Ascending aorta (tissue), 2 donors: ENCODE measurements at regions not wholly inside any gene's neighbourhood (a gene's known extent, or its start where the extent isn't known, plus 50 kb on each side); places are given as distances from the start of the nearest gene placed in this dataset.
"Not testable (repeated sequence)": the region's sequence is repeated elsewhere in the genome, so short reads cannot be mapped to it uniquely, and the experiment has no call there.

Experiments used
- DNase-seq, 2 donors: peaks; one replicate each; pipeline ENCODE4 v3.0.0-alpha.2; 2019; ENCODE audit warnings: low spot score in 2 of 2
- H3K27ac ChIP-seq, 2 donors: fragments of 200-600 bp; sonication (generic); one replicate each; pipeline ENCODE4 v1.5.1; 2016 to 2017; ENCODE audit warnings: mild to moderate bottlenecking in 1 of 2
- H3K27me3 ChIP-seq: fragments of 200-600 bp; sonication (generic); one replicate; pipeline ENCODE4 v1.5.1; 2017
- H3K36me3 ChIP-seq, 2 donors: fragments of 200-600 bp; sonication (generic); one replicate each; pipeline ENCODE4 v1.5.1; 2016
- H3K4me1 ChIP-seq, 2 donors: fragments of 200-600 bp; sonication (generic); one replicate each; pipeline ENCODE4 v1.5.1; 2016 to 2017; ENCODE audit warnings: mild to moderate bottlenecking in 1 of 2
- H3K4me3 ChIP-seq, 2 donors: fragments of 200-600 bp; sonication (generic); one replicate each; pipeline ENCODE4 v1.5.1; 2016 to 2017; ENCODE audit warnings: mild to moderate bottlenecking in 1 of 2
- H3K9me3 ChIP-seq, 2 donors: fragments of 200-600 bp; sonication (generic); one replicate each; pipeline ENCODE4 v1.5.1; 2016
- intact Hi-C: fragments of 100-400 bp; cut with DNase I; formaldehyde crosslinking; loops from one replicate; pipeline ENCODE4 v1.15.1; 2023
- TF ChIP-seq, protein P1 (sequence below), 3 experiments: fragments of 200-600 bp in 2 of 3; fragments of 450-650 bp in 1 of 3; sonication (generic) in 2 of 3; IDR thresholded peaks; one replicate each; pipeline ENCODE4 v1.5.1; 2016 to 2019; ENCODE audit warnings: antibody characterized with exemption in 3 of 3, mild to moderate bottlenecking in 1 of 3, moderate library complexity in 1 of 3

DNA sequence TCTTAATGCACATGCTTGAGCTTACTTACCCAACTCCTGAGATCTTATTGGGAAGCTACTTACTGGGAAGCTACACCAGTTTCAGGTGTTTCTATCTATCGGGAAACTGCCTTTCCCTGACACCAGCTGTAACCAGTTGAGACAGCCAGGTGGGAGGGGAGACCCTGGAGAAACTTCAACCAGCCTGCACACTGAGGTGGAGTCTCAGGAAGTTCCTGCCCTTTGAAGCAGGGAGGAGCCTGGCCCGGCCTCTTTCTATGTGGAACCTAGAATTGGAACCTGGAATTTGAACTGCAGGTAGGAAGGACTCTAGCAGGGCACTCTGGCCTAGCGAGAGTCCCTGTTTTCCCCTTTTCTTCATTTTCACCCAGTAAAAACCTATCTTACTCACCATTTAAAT, 425.8 kb upstream of the PABPC4L start:
- no peak for DNase-seq
- no peak overlapping the region for H3K27ac ChIP-seq
- TF ChIP-seq, protein P1, sequence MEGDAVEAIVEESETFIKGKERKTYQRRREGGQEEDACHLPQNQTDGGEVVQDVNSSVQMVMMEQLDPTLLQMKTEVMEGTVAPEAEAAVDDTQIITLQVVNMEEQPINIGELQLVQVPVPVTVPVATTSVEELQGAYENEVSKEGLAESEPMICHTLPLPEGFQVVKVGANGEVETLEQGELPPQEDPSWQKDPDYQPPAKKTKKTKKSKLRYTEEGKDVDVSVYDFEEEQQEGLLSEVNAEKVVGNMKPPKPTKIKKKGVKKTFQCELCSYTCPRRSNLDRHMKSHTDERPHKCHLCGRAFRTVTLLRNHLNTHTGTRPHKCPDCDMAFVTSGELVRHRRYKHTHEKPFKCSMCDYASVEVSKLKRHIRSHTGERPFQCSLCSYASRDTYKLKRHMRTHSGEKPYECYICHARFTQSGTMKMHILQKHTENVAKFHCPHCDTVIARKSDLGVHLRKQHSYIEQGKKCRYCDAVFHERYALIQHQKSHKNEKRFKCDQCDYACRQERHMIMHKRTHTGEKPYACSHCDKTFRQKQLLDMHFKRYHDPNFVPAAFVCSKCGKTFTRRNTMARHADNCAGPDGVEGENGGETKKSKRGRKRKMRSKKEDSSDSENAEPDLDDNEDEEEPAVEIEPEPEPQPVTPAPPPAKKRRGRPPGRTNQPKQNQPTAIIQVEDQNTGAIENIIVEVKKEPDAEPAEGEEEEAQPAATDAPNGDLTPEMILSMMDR (IDR thresholded peaks at IDR 0.05): no peak
- H3K4me3 ChIP-seq: no peak overlapping the region
- intact Hi-C loops: no loop called here
- H3K27me3 ChIP-seq: no peaks in the 10 kb centered on the region
- H3K36me3 ChIP-seq: no peaks in the 10 kb centered on the region
- H3K9me3 ChIP-seq: no peaks in the 10 kb centered on the region
- H3K4me1 ChIP-seq: no peaks in the 10 kb centered on the region

DNA sequence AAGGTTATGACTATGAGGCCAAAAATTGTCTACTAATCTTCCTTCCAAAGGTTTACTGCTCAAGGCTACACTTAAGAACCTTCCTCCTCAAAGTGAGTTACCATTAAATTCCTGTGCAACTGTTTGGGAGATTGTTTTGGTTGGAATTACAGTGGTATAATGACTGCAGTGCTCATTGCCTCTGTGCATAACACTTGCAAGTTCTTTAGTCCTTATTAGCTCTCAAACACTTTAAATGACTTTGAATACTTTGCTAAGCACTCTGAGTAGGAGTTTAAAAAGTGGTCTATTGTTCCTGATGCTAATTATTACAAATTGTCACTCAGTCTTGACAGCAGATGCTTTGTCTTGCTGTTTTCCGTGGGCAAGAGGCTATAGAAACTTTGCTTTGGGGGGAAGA, 422.8 kb upstream of the PABPC4L start:
- H3K36me3 ChIP-seq: no peaks in the 10 kb centered on the region

DNA sequence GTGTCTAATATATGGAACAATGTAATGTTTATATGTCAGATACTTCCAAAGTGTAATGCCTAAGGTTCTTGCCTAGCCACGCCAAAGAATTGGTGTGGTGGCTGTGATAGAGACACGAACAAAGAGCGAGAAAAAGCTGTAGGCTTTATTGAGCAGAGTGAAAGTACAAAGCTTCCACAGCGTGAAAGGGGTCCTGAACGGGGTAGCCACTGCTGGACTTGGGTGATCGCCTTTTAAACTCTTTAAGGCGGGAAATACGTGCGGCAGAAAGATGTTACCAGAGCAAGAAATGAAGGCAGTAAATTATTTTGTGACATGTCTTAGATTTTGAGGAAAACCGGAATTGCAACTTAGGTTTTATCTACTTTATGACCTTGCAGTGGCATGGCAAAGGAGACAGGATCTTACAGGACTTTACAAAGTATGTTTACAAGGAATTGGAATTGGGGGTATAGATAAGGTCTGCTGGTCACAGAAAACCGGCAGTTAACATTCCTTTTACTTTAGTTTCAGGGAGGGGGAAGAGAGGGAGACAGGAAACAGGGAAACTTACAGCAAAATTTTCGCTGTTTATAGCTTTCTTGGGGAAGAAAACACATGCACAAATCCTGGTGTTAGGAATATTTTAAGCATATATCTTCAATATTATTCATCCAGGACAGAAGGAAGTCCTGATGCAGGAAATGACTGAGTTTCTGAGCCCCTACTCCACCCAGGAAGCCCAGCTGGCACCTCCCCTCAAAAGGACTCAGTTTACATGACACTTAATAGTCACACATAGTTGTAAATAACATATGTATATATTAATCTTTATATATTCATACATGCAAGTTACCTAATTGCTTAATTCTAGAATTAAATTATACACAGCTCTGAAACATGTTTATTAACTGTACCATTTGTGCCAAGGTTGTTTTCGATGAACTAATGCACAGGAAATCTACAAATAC, 421.3 kb upstream of the PABPC4L start:
- H3K27ac ChIP-seq, H3K4me3 ChIP-seq, H3K27me3 ChIP-seq, intact Hi-C loops, H3K36me3 ChIP-seq, H3K9me3 ChIP-seq, DNase-seq, H3K4me1 ChIP-seq: not testable (repeated sequence)

More for the DNA sequence above, 422.8 kb upstream of the PABPC4L start:
- TF ChIP-seq, protein P1 (IDR thresholded peaks at IDR 0.05): no peak
- intact Hi-C loops: no loop called here
- Histone ChIP-seq H3K4me3 (no peak overlapping the region), H3K27ac (no peak overlapping the region), H3K27me3 (no peaks in the 10 kb centered on the region), H3K4me1 (no peaks in the 10 kb centered on the region), H3K9me3 (no peaks in the 10 kb centered on the region)
- no peak for DNase-seq

DNA sequence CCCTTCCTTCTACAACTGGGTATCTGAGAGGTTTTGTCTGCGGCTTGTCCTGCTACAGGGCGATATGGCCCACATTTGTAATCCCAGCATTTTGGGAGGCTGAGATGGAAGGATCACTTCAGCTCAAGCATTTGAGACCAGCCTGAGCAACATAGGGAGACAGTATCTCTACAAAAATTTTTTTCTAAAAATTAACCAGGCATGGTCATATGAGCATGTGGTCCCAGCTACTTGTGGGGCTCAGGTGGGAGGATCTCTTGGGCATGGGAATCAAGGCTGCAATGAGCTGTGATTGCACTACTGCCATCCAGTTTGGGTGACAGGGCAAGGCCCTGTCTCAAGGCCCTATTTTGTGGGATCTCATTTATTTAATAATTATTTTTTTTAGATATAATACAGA, 420.6 kb upstream of the PABPC4L start:
- Histone ChIP-seq H3K36me3 (no peaks in the 10 kb centered on the region), H3K4me1 (no peaks in the 10 kb centered on the region), H3K9me3 (no peaks in the 10 kb centered on the region), H3K27me3 (no peaks in the 10 kb centered on the region), H3K4me3 (no peak overlapping the region), H3K27ac (no peak overlapping the region)
- TF ChIP-seq, protein P1 (IDR thresholded peaks at IDR 0.05): no peak
- no peak for DNase-seq
- intact Hi-C loops: no loop called here

DNA sequence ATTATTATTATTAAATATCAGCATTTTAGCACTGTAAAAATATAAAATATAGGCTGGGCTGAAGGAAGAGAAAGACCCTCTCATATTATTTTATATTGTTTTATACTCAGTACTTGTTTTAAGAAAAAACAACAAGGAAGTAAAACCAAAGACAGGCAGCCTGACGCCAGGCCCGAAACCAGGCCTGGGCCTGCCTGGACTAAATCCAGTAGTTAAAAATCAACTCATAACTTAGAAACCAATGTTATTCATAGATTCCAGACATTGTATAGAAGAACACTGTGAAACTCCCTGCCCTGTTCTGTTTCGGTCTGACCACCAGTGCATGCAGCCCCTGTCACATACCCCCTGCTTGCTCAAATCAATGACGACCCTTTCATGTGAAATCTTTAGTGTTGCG, 420.1 kb upstream of the PABPC4L start:
- H3K9me3 ChIP-seq, intact Hi-C loops, DNase-seq: not testable (repeated sequence)

DNA sequence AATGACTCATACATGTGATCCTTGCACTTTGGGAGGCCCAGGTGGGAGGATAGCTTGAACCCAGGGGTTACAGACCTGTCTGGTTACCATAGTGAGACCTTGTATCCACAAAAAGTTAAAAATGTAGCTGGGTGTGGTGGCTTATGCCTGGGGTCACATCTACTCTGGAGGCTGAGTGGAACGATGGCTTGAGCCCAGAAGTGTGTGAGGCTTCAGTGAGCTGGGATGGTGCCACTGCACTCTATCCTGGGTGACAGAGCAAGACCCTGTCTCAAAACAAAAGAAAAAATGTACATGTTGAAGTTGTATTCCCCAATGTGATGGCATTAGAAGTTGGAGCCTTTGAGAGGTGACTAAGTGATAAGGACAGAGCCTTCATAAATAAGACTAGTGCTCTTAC, 409.4 kb upstream of the PABPC4L start:
- no peak overlapping the region for H3K27ac ChIP-seq

More for the DNA sequence above, 420.1 kb upstream of the PABPC4L start:
- not testable (repeated sequence) for H3K4me1 ChIP-seq, H3K4me3 ChIP-seq, H3K36me3 ChIP-seq, H3K27ac ChIP-seq, H3K27me3 ChIP-seq

More for the DNA sequence above, 409.4 kb upstream of the PABPC4L start:
- Histone ChIP-seq H3K4me3 (no peak overlapping the region), H3K36me3 (no peaks in the 10 kb centered on the region), H3K4me1 (no peaks in the 10 kb centered on the region), H3K27me3 (no peaks in the 10 kb centered on the region), H3K9me3 (no peaks in the 10 kb centered on the region)
- intact Hi-C loops: no loop called here
- no peak for DNase-seq
- TF ChIP-seq, protein P1 (IDR thresholded peaks at IDR 0.05): no peak
